ENCODE measurements at regions not wholly inside any gene's neighbourhood (a gene's known extent, or its start where the extent isn't known, plus 50 kb on each side); places are given as distances from the start of the nearest gene placed in this dataset.

- no peak for DNase-seq (ENCODE audit: low read depth)
- no peak overlapping the region for H3K4me3 ChIP-seq (ENCODE audit: low read depth, low read length)
- TF ChIP-seq CTCF (conservative IDR thresholded peaks at IDR 0.05; ENCODE audit: low read depth, low read length), result no peak
Measured at GRCh38 chr7:113968713-113969112, 49.9 kb upstream of the PPP1R3A start.
